Smooth muscle cell (in vitro differentiated cells): ENCODE measurements at regions not wholly inside any gene's neighbourhood (a gene's known extent, or its start where the extent isn't known, plus 50 kb on each side); places are given as distances from the start of the nearest gene placed in this dataset.
A peak's percentile ranks its signal among the peaks of the same experiment; 100 is the strongest.

ENCODE experiments used
- DNase-seq: peaks from one replicate; lab custom pipeline; 2025; ENCODE audit not compliant: unreplicated experiment; lab: John Stamatoyannopoulos, UW
- H2AFZ ChIP-seq: fragments of 200-600 bp; sonication (generic); 2 replicates; pipeline ENCODE4 v1.6.0; 2016; ENCODE audit warnings: antibody characterized with exemption, low read depth, mild to moderate bottlenecking
- H3F3A ChIP-seq: fragments of 200-600 bp; sonication (generic); 2 replicates; pipeline ENCODE4 v1.6.0; 2017; ENCODE audit warnings: antibody characterized with exemption, low read depth
- H3K27ac ChIP-seq: fragments of 200-600 bp; sonication (generic); 2 replicates; pipeline ENCODE4 v1.5.1; 2016; ENCODE audit warnings: low read depth, mild to moderate bottlenecking
- H3K27me3 ChIP-seq: fragments of 200-600 bp; sonication (generic); 2 replicates; pipeline ENCODE4 v1.6.1; 2016; ENCODE audit warnings: low read depth, mild to moderate bottlenecking
- H3K36me3 ChIP-seq: fragments of 200-600 bp; sonication (generic); 2 replicates; pipeline ENCODE4 v1.5.1; 2016; ENCODE audit warnings: low read depth
- H3K4me1 ChIP-seq: fragments of 200-600 bp; sonication (generic); 2 replicates; pipeline ENCODE4 v1.5.1; 2016; ENCODE audit warnings: low read depth
- H3K4me2 ChIP-seq: fragments of 200-600 bp; sonication (generic); 2 replicates; pipeline ENCODE4 v1.6.0; 2016; ENCODE audit warnings: mild to moderate bottlenecking
- H3K4me3 ChIP-seq: fragments of 200-600 bp; sonication (generic); 2 replicates; pipeline ENCODE4 v1.5.1; 2016; ENCODE audit warnings: mild to moderate bottlenecking
- H3K79me2 ChIP-seq: fragments of 200-600 bp; sonication (generic); 2 replicates; pipeline ENCODE4 v1.6.0; 2016; ENCODE audit warnings: low read depth, mild to moderate bottlenecking
- H3K9ac ChIP-seq: fragments of 200-600 bp; sonication (generic); 2 replicates; pipeline ENCODE4 v1.6.0; 2016; ENCODE audit warnings: low read depth
- H3K9me3 ChIP-seq: fragments of 200-600 bp; sonication (generic); replicated peaks from 2 replicates; pipeline ENCODE4 v1.5.1; 2016; ENCODE audit warnings: low read depth
- H4K20me1 ChIP-seq: fragments of 200-600 bp; sonication (generic); 2 replicates; pipeline ENCODE4 v1.6.0; 2016; ENCODE audit warnings: low read depth
- CTCF ChIP-seq: fragments of 200-600 bp; sonication (generic); IDR thresholded peaks from 2 replicates; pipeline ENCODE4 v1.5.1; 2017; ENCODE audit warnings: borderline replicate concordance, mild to moderate bottlenecking, antibody characterized with exemption; ENCODE audit not compliant: insufficient read depth, poor library complexity, severe bottlenecking
- WGBS: methylation state at CpG from one replicate; pipeline ENCODE4 v1.1.7; 2016; ENCODE audit warnings: low lambda C conversion rate; 5-methylcytosine and 5-hydroxymethylcytosine counted together

- no peak overlapping the region for H3K4me3 ChIP-seq
- H3K27me3 ChIP-seq = no peaks in the 10 kb centered on the region
- no peak for DNase-seq
- peaks cover 35% of the 10 kb centered on the region for H3K4me1 ChIP-seq
- no peak overlapping the region for H2AFZ ChIP-seq
- H3K79me2 ChIP-seq = no peaks in the 10 kb centered on the region
- no peaks in the 10 kb centered on the region for H3K36me3 ChIP-seq
- TF ChIP-seq CTCF = no peak
- no peak overlapping the region for H3K4me2 ChIP-seq
- H3F3A ChIP-seq = peaks cover 27% of the 10 kb centered on the region
- H3K27ac ChIP-seq = peak overlapping the region; percentile 9
- no peaks in the 10 kb centered on the region for H3K9me3 ChIP-seq
- H4K20me1 ChIP-seq = no peaks in the 10 kb centered on the region
- H3K9ac ChIP-seq = no peak overlapping the region
- WGBS = 100% methylated on average over 1 of the region's 1 CpG
Observed at GRCh38 chr5:124582561-124582840, 163.9 kb downstream of the ZNF608 start.

- H2AFZ ChIP-seq = no peak overlapping the region
- H4K20me1 ChIP-seq = no peaks in the 10 kb centered on the region
- H3K27ac ChIP-seq = peak overlapping the region; percentile 20
- no peak overlapping the region for H3K4me3 ChIP-seq
- no peak for TF ChIP-seq CTCF
- no peaks in the 10 kb centered on the region for H3K79me2 ChIP-seq
- DNase-seq = no peak
- H3K9ac ChIP-seq = no peak overlapping the region
- no peaks in the 10 kb centered on the region for H3K27me3 ChIP-seq
- no peaks in the 10 kb centered on the region for H3K36me3 ChIP-seq
- H3K9me3 ChIP-seq = no peaks in the 10 kb centered on the region
- H3K4me1 ChIP-seq = peaks cover 40% of the 10 kb centered on the region
- H3F3A ChIP-seq = peaks cover 27% of the 10 kb centered on the region
- peak overlapping the region; percentile 11 for H3K4me2 ChIP-seq
- 37% methylated on average over 10 of the region's 10 CpGs for WGBS
Observed at GRCh38 chr5:124581738-124582560, 164.5 kb downstream of the ZNF608 start.

GRCh38 chr5:124580925-124581737, 165.3 kb downstream of the ZNF608 start:
- H3F3A ChIP-seq = peaks cover 27% of the 10 kb centered on the region

More at GRCh38 chr5:124580925-124581737, 165.3 kb downstream of the ZNF608 start:
- no peak overlapping the region for H3K4me3 ChIP-seq
- H3K4me2 ChIP-seq = peak overlapping the region; percentile 11
- WGBS = 25% methylated on average over 9 of the region's 9 CpGs
- no peaks in the 10 kb centered on the region for H3K9me3 ChIP-seq
- no peak for TF ChIP-seq CTCF
- H2AFZ ChIP-seq = no peak overlapping the region
- peak overlapping the region; percentile 20 for H3K27ac ChIP-seq
- H3K27me3 ChIP-seq = no peaks in the 10 kb centered on the region
- no peak for DNase-seq
- no peaks in the 10 kb centered on the region for H4K20me1 ChIP-seq
- H3K36me3 ChIP-seq = no peaks in the 10 kb centered on the region
- peaks cover 49% of the 10 kb centered on the region for H3K4me1 ChIP-seq
- no peak overlapping the region for H3K9ac ChIP-seq
- no peaks in the 10 kb centered on the region for H3K79me2 ChIP-seq
